Endothelial cell of umbilical vein (primary cell): ENCODE measurements at regions not wholly inside any gene's neighbourhood (a gene's known extent, or its start where the extent isn't known, plus 50 kb on each side); places are given as distances from the start of the nearest gene placed in this dataset.

Source experiments
- BruUV-seq: library from RNA; stranded (reverse); fragments of 400-500 nt; replicated peaks from 2 replicates; lab custom pipeline; 2021; lab: Mats Ljungman, UMichigan
- CTCF ChIA-PET: fragments of 300-600, 350-600 bp; sonication (Branson Sonifier 250); formaldehyde crosslinking; loops from one replicate; lab custom pipeline; 2021; ENCODE audit warnings: antibody characterized with exemption, inconsistent platforms; lab: Charles Lee
- POLR2A ChIA-PET: fragments of 300-600, 350-600 bp; sonication (Branson Sonifier 250); formaldehyde crosslinking; loops from one replicate; lab custom pipeline; 2021; ENCODE audit warnings: antibody characterized with exemption, inconsistent platforms; lab: Charles Lee
- DNase-seq: peaks from one replicate; pipeline ENCODE4 v3.0.0-alpha.2; 2011; ENCODE audit warnings: low read depth, low spot score
- FAIRE-seq: peaks from 2 replicates; lab custom pipeline; 2011; peaks lifted over from hg19 to GRCh38; lab: Jason Lieb, UNC
- H2AFZ ChIP-seq: 2 replicates; pipeline ENCODE4 v1.6.0; 2012; ENCODE audit warnings: low read depth, low read length, control low read depth, inconsistent platforms
- H3K27ac ChIP-seq: 2 replicates; pipeline ENCODE4 v1.5.1; 2011; ENCODE audit warnings: low read depth, mild to moderate bottlenecking, control low read depth, low read length, moderate library complexity; ENCODE audit not compliant: insufficient read depth
- H3K27me3 ChIP-seq, 2 experiments: 2 replicates each; pipeline versions ENCODE4 v1.6.0 to v1.6.1; 2011; ENCODE audit warnings: low read length in 2 of 2, mixed read lengths in 1 of 2; ENCODE audit not compliant: control insufficient read depth in 2 of 2, insufficient read depth in 2 of 2
- H3K36me3 ChIP-seq, 2 experiments: 2 replicates in 1 of 2; 3 replicates in 1 of 2; pipeline ENCODE4 v1.5.1; 2011; ENCODE audit warnings: low read length in 2 of 2, mild to moderate bottlenecking in 1 of 2, moderate library complexity in 1 of 2; ENCODE audit not compliant: control insufficient read depth in 2 of 2, insufficient read depth in 2 of 2; ENCODE audit errors: extremely low read depth in 1 of 2
- H3K4me1 ChIP-seq: 3 replicates; pipeline ENCODE4 v1.5.1; 2011; ENCODE audit warnings: mild to moderate bottlenecking, low read length; ENCODE audit not compliant: control insufficient read depth, insufficient read depth; ENCODE audit errors: extremely low read depth
- H3K4me2 ChIP-seq: 2 replicates; pipeline ENCODE4 v1.6.1; 2011; ENCODE audit warnings: low read length, control low read depth, mixed read lengths; ENCODE audit not compliant: insufficient read depth
- H3K4me3 ChIP-seq, 3 experiments: fragments of 200-600 bp in 1 of 3; sonication (generic), shearing (Covaris generic) in 1 of 3; replicated peaks in 1 of 3; 2 replicates each; pipeline ENCODE4 v1.5.1; 2011 to 2016; ENCODE audit warnings: control low read depth in 3 of 3, low read length in 3 of 3, mild to moderate bottlenecking in 2 of 3, inconsistent platforms in 1 of 3, low read depth in 1 of 3, moderate library complexity in 1 of 3; ENCODE audit not compliant: insufficient read depth in 1 of 3
- H3K79me2 ChIP-seq: 2 replicates; pipeline ENCODE4 v1.6.0; 2012; ENCODE audit warnings: low read length, inconsistent platforms; ENCODE audit not compliant: control insufficient read depth, insufficient read depth
- H3K9ac ChIP-seq: replicated peaks from 2 replicates; pipeline ENCODE3; 2011; ENCODE audit warnings: low read length, control low read depth; ENCODE audit not compliant: insufficient read depth; ENCODE audit errors: extremely low read depth
- H3K9me1 ChIP-seq: replicated peaks from 3 replicates; pipeline ENCODE4 v1.6.0; 2011; ENCODE audit warnings: mild to moderate bottlenecking, low read length; ENCODE audit not compliant: control insufficient read depth, insufficient read depth; ENCODE audit errors: extremely low read depth
- H3K9me3 ChIP-seq: replicated peaks from 2 replicates; pipeline ENCODE4 v1.5.1; 2012; ENCODE audit warnings: low read length, inconsistent platforms; ENCODE audit not compliant: control insufficient read depth, insufficient read depth
- H4K20me1 ChIP-seq: replicated peaks from 2 replicates; pipeline ENCODE3; 2011; ENCODE audit warnings: mild to moderate bottlenecking, low read length; ENCODE audit not compliant: control insufficient read depth, insufficient read depth; ENCODE audit errors: extremely low read depth
- EZH2 ChIP-seq: IDR thresholded peaks from 2 replicates; pipeline ENCODE4 v1.6.1; 2012; ENCODE audit warnings: borderline replicate concordance, low read depth, mild to moderate bottlenecking, moderate library complexity, low read length, inconsistent platforms; ENCODE audit not compliant: severe bottlenecking
- FOS ChIP-seq: IDR thresholded peaks from 2 replicates; pipeline ENCODE4 v1.6.1; 2011; ENCODE audit warnings: mild to moderate bottlenecking, low read length, moderate library complexity, borderline replicate concordance; ENCODE audit not compliant: insufficient read depth
- GATA2 ChIP-seq: IDR thresholded peaks from 2 replicates; pipeline ENCODE4 v1.7.0; 2011; ENCODE audit warnings: low read depth, mild to moderate bottlenecking, moderate library complexity, mixed read lengths, low read length; ENCODE audit not compliant: insufficient read length, insufficient read depth
- JUN ChIP-seq: IDR thresholded peaks from 2 replicates; pipeline ENCODE4 v1.6.1; 2011; ENCODE audit warnings: borderline replicate concordance, low read depth; ENCODE audit not compliant: insufficient read length, insufficient read depth
- MYC ChIP-seq: IDR thresholded peaks from one replicate; pipeline ENCODE4 v1.6.1; 2011; ENCODE audit warnings: mild to moderate bottlenecking, low read depth, low read length
- POLR2A ChIP-seq: IDR thresholded peaks from 2 replicates; pipeline ENCODE4 v1.6.1; 2012; ENCODE audit warnings: low read depth, mild to moderate bottlenecking, control low read depth, low read length
- POLR2AphosphoS5 ChIP-seq: IDR thresholded peaks from 2 replicates; pipeline ENCODE4 v1.6.1; 2012; ENCODE audit warnings: low read depth, mild to moderate bottlenecking, control low read depth, low read length, moderate library complexity; ENCODE audit not compliant: insufficient read depth
- dilution Hi-C: fragments of 300-500 bp; cut with MboI; formaldehyde crosslinking; loops from one replicate; pipeline ENCODE4 v1.15.0; 2019; ENCODE audit warnings: low sequenced_read_pairs; ENCODE audit not compliant: extremely low pct_ligation_motif_present
- intact Hi-C: fragments of 100-400 bp; cut with micrococcal nuclease; formaldehyde crosslinking; loops from one replicate; pipeline ENCODE4 v1.10.0; 2022
- TF ChIP-seq, protein P1 (sequence below): IDR thresholded peaks from 2 replicates; pipeline ENCODE4 v1.6.1; 2011; ENCODE audit not compliant: insufficient read depth, insufficient read length
- TF ChIP-seq, protein P2 (sequence below), 2 donors: IDR thresholded peaks; 1 replicate in 1 of 2; 2 replicates in 1 of 2; pipeline ENCODE4 v1.5.1; 2011; ENCODE audit warnings: low read length in 2 of 2, mild to moderate bottlenecking in 2 of 2, moderate library complexity in 2 of 2, control low read depth in 1 of 2, inconsistent platforms in 1 of 2, low read depth in 1 of 2; ENCODE audit not compliant: insufficient read depth in 1 of 2; ENCODE audit errors: extremely low read depth in 1 of 2

DNA sequence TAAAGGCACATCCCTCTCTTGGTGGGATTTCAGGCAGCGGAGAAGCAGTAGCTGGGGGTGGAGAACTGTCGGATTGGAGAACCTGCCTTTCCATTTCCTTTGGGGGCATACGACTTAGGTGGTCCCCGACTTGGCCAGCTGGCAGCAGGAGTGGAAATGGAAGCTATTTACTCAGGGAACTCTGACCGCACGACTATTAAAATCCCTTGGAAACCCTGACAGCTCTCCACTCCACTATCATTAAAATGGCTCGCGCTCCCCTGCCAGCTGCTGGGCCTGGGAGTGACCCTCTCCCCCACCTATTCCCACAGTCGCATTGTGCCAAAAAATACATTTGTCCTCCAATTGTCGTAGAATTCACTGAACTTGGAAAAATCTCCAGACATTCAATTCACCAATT is 77.7 kb upstream of the APCDD1 start:
- H3K36me3 ChIP-seq: no peaks in the 10 kb centered on the region
- BruUV-seq: no TSS peak
- POLR2A ChIA-PET: no interaction called here
- no peak for DNase-seq
- H3K4me3 ChIP-seq: no peak overlapping the region
- no peak overlapping the region for H3K9ac ChIP-seq
- H3K9me3 ChIP-seq: no peaks in the 10 kb centered on the region
- peaks cover 10 to 15% of the 10 kb centered on the region in 2 experiments for H3K27me3 ChIP-seq
- H4K20me1 ChIP-seq: no peaks in the 10 kb centered on the region
- intact Hi-C loops (no loop called here), dilution Hi-C loops (no loop called here)
- H3K4me2 ChIP-seq: no peak overlapping the region
- peaks cover 12% of the 10 kb centered on the region for H3K4me1 ChIP-seq
- H3K9me1 ChIP-seq: no peaks in the 10 kb centered on the region
- CTCF ChIA-PET: no interaction called here
- no peak for FAIRE-seq
- TF ChIP-seq MYC (no peak), FOS (no peak), POLR2A (no peak), EZH2 (no peak), JUN (no peak), POLR2AphosphoS5 (no peak), GATA2 (no peak)
- TF ChIP-seq, protein P1, sequence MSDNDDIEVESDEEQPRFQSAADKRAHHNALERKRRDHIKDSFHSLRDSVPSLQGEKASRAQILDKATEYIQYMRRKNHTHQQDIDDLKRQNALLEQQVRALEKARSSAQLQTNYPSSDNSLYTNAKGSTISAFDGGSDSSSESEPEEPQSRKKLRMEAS: no peak
- TF ChIP-seq, protein P2, sequence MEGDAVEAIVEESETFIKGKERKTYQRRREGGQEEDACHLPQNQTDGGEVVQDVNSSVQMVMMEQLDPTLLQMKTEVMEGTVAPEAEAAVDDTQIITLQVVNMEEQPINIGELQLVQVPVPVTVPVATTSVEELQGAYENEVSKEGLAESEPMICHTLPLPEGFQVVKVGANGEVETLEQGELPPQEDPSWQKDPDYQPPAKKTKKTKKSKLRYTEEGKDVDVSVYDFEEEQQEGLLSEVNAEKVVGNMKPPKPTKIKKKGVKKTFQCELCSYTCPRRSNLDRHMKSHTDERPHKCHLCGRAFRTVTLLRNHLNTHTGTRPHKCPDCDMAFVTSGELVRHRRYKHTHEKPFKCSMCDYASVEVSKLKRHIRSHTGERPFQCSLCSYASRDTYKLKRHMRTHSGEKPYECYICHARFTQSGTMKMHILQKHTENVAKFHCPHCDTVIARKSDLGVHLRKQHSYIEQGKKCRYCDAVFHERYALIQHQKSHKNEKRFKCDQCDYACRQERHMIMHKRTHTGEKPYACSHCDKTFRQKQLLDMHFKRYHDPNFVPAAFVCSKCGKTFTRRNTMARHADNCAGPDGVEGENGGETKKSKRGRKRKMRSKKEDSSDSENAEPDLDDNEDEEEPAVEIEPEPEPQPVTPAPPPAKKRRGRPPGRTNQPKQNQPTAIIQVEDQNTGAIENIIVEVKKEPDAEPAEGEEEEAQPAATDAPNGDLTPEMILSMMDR (IDR thresholded peaks at IDR 0.05; ENCODE audit: extremely low read depth in 1 of 2, insufficient read depth in 1 of 2, low read depth in 1 of 2, low read length in 2 of 2): no peak
- H3K27ac ChIP-seq: no peak overlapping the region
- H2AFZ ChIP-seq: no peak overlapping the region
- H3K79me2 ChIP-seq: no peaks in the 10 kb centered on the region
